D341Med (cell line): ENCODE measurements at regions not wholly inside any gene's neighbourhood (a gene's known extent, or its start where the extent isn't known, plus 50 kb on each side); places are given as distances from the start of the nearest gene placed in this dataset.

ENCODE experiments used
- DNase-seq: peaks from one replicate; pipeline ENCODE4 v3.0.0; 2012; ENCODE audit warnings: low spot score

DNA sequence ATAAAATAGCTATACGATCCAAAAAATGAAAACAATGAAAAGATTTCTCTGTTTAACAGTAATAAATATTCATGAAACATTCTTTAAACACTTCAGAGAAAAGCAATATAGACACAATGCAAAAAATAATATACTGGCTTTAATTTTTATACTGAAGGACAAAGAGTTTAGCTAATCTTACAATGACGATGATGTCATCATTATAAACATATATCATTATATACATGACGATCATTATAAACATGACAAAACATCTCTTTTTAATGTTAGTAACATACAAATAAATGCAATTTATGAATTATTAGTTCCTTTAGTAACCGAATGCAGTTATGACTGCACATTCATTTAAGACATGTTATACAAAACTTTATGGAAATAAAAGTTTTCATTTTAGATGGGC lies 1434.6 kb downstream of the PCDH18 start:
- DNase-seq = no peak

DNA sequence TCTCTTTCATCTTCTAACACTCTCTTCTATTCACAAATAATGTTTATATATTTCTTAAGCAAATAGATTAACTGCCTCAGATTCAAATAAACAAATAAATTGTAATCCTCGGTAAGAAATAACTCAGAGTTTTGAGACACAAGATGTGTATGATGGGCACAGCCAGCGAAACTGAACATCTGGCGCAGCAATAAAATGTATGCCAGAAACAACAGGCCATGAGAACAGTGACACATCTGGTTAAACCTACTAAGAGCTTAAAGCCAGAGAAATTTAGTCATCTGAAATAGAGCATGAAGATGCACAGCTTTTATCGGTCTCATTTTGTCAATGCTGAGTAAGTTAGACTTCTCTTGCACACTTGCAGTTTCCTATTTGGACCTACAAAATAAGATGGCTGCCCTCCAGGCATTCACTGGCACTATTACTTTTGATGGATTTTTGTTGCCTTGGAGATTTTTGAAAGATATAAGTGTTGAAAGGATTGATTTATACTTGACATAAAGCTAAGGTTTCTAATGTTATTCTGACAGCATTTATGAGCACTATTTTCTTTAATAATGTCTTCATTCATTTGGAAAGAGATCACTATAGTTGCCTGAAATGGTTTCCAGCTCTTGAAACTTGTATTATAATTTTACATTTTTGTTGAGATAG lies 1444.0 kb downstream of the PCDH18 start:
- no peak for DNase-seq

GRCh38 chr4:136078976-136079375 lies 1453.3 kb downstream of the PCDH18 start:
- no peak for DNase-seq

- DNase-seq = no peak
Measured at GRCh38 chr4:136056748-136057147, 1475.5 kb downstream of the PCDH18 start.

DNA sequence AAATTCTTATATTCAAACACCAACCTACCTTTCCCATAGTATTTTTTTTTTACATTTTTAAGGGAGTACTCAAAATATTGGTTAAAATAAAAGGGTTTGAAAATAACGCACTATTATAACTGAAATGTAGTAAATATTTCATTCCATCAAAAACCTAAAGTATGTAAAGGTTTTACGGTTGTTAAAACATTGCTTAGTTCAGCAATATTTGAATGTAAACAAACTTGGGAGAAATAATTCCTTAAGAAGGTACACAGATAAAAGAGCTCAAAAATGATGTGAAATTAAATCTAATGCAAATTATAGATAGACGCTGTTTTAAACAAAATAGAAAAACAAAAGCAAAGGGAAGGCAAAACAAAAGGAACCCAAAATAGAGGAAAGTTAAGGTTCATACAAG lies 1476.9 kb downstream of the PCDH18 start:
- DNase-seq = no peak

DNA sequence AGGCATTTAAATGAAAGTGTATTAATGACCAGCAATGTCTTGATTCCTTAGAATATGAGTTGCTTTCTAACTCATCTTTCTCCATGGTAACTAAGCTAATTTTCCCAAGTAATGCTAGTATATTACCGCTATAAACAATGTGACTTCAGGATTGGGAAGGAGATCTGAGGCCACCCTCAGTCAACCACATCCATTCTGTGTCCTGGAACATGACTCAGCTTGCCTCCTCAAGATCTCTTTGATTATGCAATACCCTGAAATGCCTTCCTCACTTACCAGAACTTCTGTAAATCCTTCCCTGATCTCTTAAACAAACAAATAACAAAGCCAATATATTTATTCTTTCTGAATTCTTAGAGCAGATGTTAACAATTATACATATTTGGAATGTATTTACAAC lies 1495.5 kb downstream of the PCDH18 start:
- no peak for DNase-seq

GRCh38 chr4:136032391-136032790 lies 1499.9 kb downstream of the PCDH18 start:
- DNase-seq = no peak

DNA sequence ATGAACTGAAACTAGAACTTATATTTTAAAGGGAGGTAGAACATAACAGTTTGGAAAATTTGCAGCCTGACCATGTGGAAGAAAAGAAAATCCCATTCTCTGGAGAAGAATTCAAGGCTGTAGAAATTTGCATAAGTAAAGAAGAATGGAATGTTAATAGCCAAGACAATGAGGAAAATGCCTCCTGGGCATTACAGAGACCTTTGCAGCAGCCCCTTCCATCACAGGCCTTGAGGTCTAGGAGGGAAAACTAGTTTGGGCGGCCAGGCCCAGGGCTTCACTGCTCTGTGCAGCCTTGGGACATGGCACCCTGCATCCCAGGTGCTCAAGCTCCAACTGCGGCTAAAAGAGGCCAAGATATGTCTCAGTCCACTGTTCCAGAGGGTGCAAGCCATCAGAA lies 1506.8 kb downstream of the PCDH18 start:
- no peak for DNase-seq

- DNase-seq = no peak
Measured at GRCh38 chr4:136017556-136017955, 1514.7 kb downstream of the PCDH18 start.

DNA sequence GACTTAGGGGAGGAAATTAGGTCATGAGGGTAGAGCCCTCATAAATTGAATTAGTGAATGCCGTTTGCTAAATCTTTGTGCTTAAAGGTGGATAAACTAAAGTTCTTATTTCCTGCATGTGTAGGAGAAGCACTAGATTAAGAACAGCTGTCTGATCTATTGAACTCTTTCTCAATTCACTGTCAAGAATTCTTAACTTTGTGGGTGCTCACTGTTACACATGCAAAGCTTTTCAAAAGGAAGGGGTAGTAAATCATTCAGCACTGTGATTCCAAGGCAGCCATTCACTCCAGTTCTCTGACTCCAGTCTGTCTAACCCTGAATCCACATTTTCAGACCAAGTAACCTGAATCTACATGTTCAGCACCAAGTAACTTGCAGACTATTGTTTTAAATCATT lies 1520.1 kb downstream of the PCDH18 start:
- DNase-seq = no peak

DNA sequence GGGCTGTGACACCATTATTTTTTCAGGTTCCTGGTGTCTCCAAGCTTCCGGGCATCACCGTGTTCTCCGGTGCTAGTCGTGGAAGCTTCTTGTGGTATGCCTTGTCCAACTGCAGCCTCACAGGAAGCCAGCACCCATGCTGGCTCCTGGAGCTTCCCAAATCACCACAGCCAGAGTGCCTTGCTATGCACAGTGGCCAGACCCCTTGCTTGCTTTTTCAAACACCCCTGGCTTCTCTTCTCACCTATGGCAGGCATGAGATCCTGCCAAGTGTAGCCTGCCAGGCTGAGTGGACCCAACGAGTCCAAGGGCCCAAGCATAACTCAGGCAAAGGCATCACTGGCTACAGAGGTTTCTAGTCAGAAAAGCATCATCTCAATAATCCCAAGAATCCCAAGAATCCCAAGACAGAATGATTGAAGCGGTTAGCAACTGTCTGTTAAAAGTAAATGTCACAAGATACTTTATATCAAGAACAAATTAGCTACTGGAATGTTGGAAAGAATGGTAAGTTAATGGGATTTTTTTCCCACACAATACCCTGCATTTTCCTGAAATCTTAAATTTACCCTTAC lies 1522.9 kb downstream of the PCDH18 start:
- no peak for DNase-seq

- DNase-seq = no peak
Measured at GRCh38 chr4:136007991-136008390, 1524.3 kb downstream of the PCDH18 start.

DNA sequence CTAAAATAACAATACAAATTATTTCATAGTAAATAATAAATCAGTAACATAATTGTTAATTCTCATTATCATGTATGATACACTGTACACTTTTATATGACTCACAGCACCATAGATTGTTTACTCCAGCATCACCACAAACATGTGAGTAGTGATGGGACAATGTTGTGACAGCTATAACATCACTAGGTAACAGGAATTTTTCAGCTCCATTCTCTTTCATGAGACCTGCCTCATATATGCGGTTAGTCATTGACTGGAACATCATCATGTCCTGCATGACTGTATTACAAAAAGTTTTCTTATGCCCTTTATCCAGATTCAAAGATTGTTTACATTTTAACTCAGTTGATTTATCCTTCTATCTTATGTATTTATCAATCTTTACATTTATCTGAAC lies 1530.0 kb downstream of the PCDH18 start:
- DNase-seq = no peak

DNA sequence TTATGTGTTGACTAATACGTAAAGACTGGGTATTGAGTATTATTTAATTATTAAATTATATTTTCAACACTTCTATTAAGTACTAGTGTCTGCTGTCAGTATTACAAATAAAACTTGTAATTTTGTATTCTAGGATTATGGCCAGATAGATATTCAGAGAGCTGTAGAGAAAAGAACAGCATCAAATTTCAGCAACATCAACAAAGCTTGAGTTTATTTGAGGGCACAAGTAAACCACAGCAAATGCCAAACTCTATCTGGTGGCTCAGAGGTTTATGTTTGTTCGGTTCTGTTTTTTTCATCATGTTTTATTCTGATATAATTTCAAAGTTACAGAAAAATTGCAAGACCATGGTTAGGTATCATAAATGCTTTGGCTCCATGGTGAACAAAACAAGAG lies 1530.5 kb downstream of the PCDH18 start:
- no peak for DNase-seq

- DNase-seq = no peak
Measured at GRCh38 chr4:136000246-136000645, 1532.0 kb downstream of the PCDH18 start.

- no peak for DNase-seq
Measured at GRCh38 chr4:135994360-135994759, 1537.9 kb downstream of the PCDH18 start.

DNA sequence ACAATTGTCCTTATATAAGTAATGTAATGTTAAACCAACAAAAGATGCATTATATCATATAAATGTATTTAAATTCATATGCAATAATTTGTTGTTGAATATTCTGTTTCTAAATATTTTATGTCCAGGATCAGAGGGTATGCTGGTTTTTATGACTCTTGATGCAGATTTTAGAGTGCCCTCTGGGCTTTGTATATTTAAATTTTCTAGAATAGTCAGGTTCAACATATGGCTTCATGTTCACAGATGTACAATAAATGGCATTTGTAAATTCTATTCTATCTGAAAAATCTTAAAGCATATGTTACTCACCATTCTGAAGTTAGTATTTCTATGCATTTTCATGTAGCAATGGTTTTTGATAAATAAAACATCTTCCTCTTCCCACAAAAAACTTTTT lies 1555.4 kb downstream of the PCDH18 start:
- no peak for DNase-seq

DNA sequence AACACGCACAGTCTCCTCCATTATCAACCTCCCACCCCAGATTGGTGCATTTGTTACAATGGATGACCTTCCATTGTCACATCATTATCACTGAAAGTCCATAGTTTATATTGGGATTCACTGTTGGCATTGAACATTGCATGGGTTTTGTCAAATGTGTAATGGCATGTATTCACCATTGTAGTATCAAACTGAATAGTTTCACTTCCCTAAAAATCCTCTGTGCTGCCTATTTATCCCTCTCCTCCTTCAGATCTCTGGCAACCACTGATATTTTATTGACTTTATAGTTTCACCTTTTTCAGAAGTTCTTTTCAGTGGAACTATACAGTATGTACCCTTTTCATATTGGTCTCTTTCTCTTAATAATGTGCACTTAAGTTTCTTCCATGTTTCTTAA lies 1565.4 kb downstream of the PCDH18 start:
- no peak for DNase-seq

DNA sequence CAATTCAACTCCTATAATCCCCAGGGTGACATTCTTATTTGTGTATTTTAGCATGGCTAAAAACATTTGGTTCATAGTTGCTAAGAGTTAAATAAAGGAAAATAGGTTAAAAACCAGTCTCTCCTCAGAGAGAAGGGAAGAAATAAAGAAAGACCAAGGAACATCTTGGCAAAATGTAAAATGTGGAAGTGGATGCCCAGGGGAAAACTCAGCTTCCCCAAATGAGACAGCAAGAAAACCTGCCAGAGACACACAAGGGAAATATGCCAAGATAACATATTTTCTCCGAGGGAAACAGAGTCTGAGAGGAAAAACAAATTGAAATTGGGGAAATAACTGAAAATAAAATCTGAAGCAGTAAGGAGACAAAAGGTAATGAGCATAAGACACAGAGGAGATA lies 1569.3 kb downstream of the PCDH18 start:
- DNase-seq = no peak

DNA sequence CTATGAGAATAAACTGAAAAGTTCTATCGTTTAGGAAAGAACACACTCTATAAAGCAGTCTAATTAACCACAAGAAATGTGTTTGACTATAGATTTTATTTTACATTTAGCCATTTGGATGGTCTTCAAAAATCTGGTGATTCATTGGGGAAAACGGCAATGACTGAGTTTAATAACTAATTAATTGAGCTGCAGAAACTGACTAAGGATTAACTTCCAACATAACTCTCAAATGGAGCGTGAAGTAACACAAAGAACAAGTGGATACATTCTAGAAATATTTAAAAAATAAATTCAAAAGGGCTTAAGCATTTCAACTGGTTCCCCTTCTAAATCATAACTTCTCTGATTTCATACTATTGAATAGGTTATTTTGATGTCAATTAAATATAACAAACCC lies 1582.4 kb downstream of the PCDH18 start:
- no peak for DNase-seq

DNA sequence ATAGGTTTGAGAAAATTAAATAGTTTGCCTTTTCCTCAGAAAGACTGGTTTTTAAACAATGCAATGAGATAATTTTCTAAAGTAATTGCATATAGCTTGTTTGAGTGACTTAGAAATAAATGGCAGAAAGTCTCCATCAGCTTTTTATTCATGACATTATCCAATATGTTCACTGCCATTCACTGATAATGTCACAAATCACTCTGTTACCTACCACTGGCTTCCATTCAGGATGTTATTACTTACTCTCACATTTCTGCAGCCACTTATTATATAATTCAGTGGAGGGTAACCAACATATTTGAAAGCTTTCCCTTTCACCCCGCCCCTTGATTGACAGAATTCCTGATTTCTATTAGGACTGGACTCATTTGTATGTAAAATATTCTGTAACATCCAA lies 1583.5 kb downstream of the PCDH18 start:
- DNase-seq = no peak

DNA sequence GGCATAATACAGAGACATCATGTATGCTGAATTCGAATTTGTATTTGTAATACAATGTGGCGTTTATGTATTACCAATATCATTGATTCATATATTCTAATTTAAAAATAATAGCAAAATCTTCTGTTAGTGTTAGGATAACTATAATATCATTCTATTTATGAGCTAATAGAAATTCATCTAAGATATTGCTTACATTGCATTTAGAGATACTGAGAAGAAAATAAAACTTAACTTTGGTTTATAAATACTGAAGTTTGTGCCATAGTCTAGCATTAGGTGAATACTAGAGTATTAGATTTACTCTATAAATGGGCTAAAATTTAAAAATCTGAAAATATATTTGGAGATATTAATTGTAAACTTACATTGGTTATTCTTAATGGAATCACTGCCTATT lies 1590.6 kb downstream of the PCDH18 start:
- DNase-seq = no peak

GRCh38 chr4:135934026-135934425 lies 1598.3 kb downstream of the PCDH18 start:
- no peak for DNase-seq

DNA sequence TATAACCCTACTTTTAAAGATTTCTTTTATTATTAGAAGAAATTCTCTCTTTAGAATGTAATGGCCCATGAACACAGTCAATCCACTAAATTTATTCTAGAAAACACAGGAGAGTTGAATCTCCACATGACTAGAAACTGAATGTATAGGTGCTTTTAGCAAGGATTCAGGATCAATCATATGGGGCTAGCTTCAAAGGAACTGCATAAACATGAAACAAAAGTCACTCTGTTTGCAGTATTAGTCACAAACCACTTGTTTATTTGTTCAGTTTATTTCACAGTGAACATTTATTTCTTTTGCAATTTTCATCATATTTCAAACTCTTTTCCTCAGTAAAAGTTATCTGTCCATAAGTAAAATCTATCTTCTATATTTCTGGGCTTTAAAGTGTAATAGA lies 1604.6 kb downstream of the PCDH18 start:
- no peak for DNase-seq
